ENCODE measurements at regions not wholly inside any gene's neighbourhood (a gene's known extent, or its start where the extent isn't known, plus 50 kb on each side); places are given as distances from the start of the nearest gene placed in this dataset.

DNA sequence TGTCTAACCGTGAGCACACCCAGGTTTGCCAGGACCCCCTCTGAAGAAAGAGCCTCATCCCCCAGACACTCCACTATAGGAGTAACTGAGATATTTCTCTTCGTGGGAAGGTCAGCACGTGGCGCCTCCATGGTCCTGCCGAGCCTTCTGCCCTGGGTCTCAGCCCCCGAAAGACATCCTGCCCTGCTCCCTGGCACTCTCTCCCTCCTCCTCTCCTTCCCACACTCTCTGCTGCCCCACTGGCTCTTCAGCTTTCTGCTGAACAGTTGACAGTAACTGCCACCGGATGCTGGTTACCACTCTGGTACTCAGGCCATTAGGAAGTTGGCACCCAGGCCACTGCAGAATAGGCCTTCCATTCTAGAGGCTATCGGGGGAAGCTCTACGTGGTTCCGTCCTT is 185.2 kb downstream of the UACA start:
- Histone ChIP-seq H3K79me2 (ENCODE audit: insufficient read depth, low read length) (no peaks in the 10 kb centered on the region), H3K36me3 (ENCODE audit: control insufficient read depth in 1 of 2, insufficient read depth in 2 of 2, low read length in 2 of 2) (no peaks in the 10 kb centered on the region), H3K27ac (ENCODE audit: low read depth, low read length) (no peak overlapping the region), H4K20me1 (ENCODE audit: insufficient read depth) (no peaks in the 10 kb centered on the region), H3K27me3 (ENCODE audit: insufficient read depth, low read length) (no peaks in the 10 kb centered on the region; the same call in 1 of the 2 replicates), H3K4me2 (ENCODE audit: low read length) (no peak overlapping the region), H3K9me3 (ENCODE audit: control insufficient read depth in 1 of 2, insufficient read depth in 1 of 2, low read depth in 1 of 2, low read length in 2 of 2) (no peaks in the 10 kb centered on the region), H3K4me3 (replicated peaks in 1 of 2; ENCODE audit: low read depth in 1 of 2, low read length in 2 of 2) (no peak overlapping the region), H3K9me2 (ENCODE audit: insufficient read depth) (no peaks in the 10 kb centered on the region), H3K9ac (ENCODE audit: low read length) (no peak overlapping the region), H3K4me1 (ENCODE audit: control insufficient read depth in 1 of 2, insufficient read depth in 2 of 2, low read length in 2 of 2) (peaks cover 2 to 11% of the 10 kb centered on the region in 2 experiments; a peak in 3 of 4 replicates), H2AFZ (ENCODE audit: low read depth, low read length, poor library complexity, severe bottlenecking) (no peak overlapping the region)
- DNase-seq (ENCODE audit: low read depth, low spot score) (no peak), ATAC-seq (no peak)
- ChIA-PET POLR2A (no interaction called here), RAD21 (ENCODE audit: low non-redundant PET in 1 of 2, low total read pairs in 2 of 2, uncharacterized antibody in 2 of 2, unreplicated experiment in 2 of 2) (no interaction called here), CTCF (no interaction called here)
- no TSS peak for BruUV-seq (replicated peaks)
- intact Hi-C loops (cut with micrococcal nuclease) = no loop called here
- TF ChIP-seq MAX (IDR thresholded peaks at IDR 0.05) = no peak
- no peak for TF ChIP-seq CEBPB (IDR thresholded peaks at IDR 0.05; ENCODE audit: low read depth)
- no peak for TF ChIP-seq YY1 (IDR thresholded peaks at IDR 0.05; ENCODE audit: extremely low read depth, insufficient replicate concordance, low read depth, low read length)
- no peak for TF ChIP-seq EZH2phosphoT487 (IDR thresholded peaks at IDR 0.05; ENCODE audit: borderline replicate concordance)
- TF ChIP-seq SP1 (IDR thresholded peaks at IDR 0.05; ENCODE audit: low read depth) = no peak

- RAD21 ChIA-PET (ENCODE audit: low non-redundant PET in 1 of 2, low total read pairs in 2 of 2, uncharacterized antibody in 2 of 2, unreplicated experiment in 2 of 2) = no interaction called here
- H3K4me2 ChIP-seq (ENCODE audit: low read length) = no peak overlapping the region
- no peaks in the 10 kb centered on the region for H4K20me1 ChIP-seq (ENCODE audit: insufficient read depth)
- H3K27me3 ChIP-seq (ENCODE audit: insufficient read depth, low read length) = no peaks in the 10 kb centered on the region; the same call in 1 of the 2 replicates
- no peak overlapping the region for H3K9ac ChIP-seq (ENCODE audit: low read length)
- no peak for ATAC-seq
- POLR2A ChIA-PET = interaction anchor here (1.6 kb wide), 1 partner anchor 8 kb away, joined by 3 read pairs; no protein-coding TSS in a partner anchor
- H3K27ac ChIP-seq (ENCODE audit: low read depth, low read length) = no peak overlapping the region
- H3K36me3 ChIP-seq (ENCODE audit: control insufficient read depth in 1 of 2, insufficient read depth in 2 of 2, low read length in 2 of 2) = no peaks in the 10 kb centered on the region
- H2AFZ ChIP-seq (ENCODE audit: low read depth, low read length, poor library complexity, severe bottlenecking) = no peak overlapping the region
- TF ChIP-seq RAD21 (IDR thresholded peaks at IDR 0.05; ENCODE audit: low read depth) (no peak), CEBPB (IDR thresholded peaks at IDR 0.05; ENCODE audit: low read depth) (no peak), CBX3 (IDR thresholded peaks at IDR 0.05; ENCODE audit: low read depth) (no peak), REST (IDR thresholded peaks at IDR 0.05; ENCODE audit: low read depth) (no peak)
- no peak for DNase-seq (ENCODE audit: low read depth, low spot score)
- intact Hi-C loops (cut with micrococcal nuclease) = no loop called here
- CTCF ChIA-PET = no interaction called here
- no peaks in the 10 kb centered on the region for H3K4me1 ChIP-seq (ENCODE audit: control insufficient read depth in 1 of 2, insufficient read depth in 2 of 2, low read length in 2 of 2)
- no peaks in the 10 kb centered on the region for H3K9me3 ChIP-seq (ENCODE audit: control insufficient read depth in 1 of 2, insufficient read depth in 1 of 2, low read depth in 1 of 2, low read length in 2 of 2)
- H3K4me3 ChIP-seq (replicated peaks in 1 of 2; ENCODE audit: low read depth in 1 of 2, low read length in 2 of 2) = no peak overlapping the region
- no peaks in the 10 kb centered on the region for H3K9me2 ChIP-seq (ENCODE audit: insufficient read depth)
- no TSS peak for BruUV-seq (replicated peaks)
- no peaks in the 10 kb centered on the region for H3K79me2 ChIP-seq (ENCODE audit: insufficient read depth, low read length)
Observed at GRCh38 chr15:70576696-70577095, 186.7 kb downstream of the UACA start.
